ENCODE measurements at regions not wholly inside any gene's neighbourhood (a gene's known extent, or its start where the extent isn't known, plus 50 kb on each side); places are given as distances from the start of the nearest gene placed in this dataset.
A peak's percentile ranks its signal among the peaks of the same experiment; 100 is the strongest.

- H3K27me3 Mint-ChIP-seq: no peaks in the 10 kb centered on the region
- H3K9me3 Mint-ChIP-seq (ENCODE audit: low read depth): peaks cover 13% of the 10 kb centered on the region
- peaks cover 4% of the 10 kb centered on the region for H3K36me3 Mint-ChIP-seq (ENCODE audit: insufficient read depth)
- no peak overlapping the region for H3K27ac Mint-ChIP-seq
- H3K4me1 Mint-ChIP-seq (ENCODE audit: low read depth): peaks cover 11% of the 10 kb centered on the region
- DNase-seq (ENCODE audit: low spot score, unreplicated experiment): no peak
- no peak for TF ChIP-seq CTCF (IDR thresholded peaks at IDR 0.05; ENCODE audit: unreplicated experiment)
- H3K4me3 Mint-ChIP-seq (ENCODE audit: low read depth): no peak overlapping the region
These were observed 137.2 kb upstream of the EPHA6 start for GRCh38 chr3:96677156-96677555.

- no peaks in the 10 kb centered on the region for H3K27me3 Mint-ChIP-seq
- H3K4me3 Mint-ChIP-seq (ENCODE audit: low read depth): no peak overlapping the region
- H3K27ac Mint-ChIP-seq: no peak overlapping the region
- no peak for DNase-seq (ENCODE audit: low spot score, unreplicated experiment)
- peaks cover 4% of the 10 kb centered on the region for H3K36me3 Mint-ChIP-seq (ENCODE audit: insufficient read depth)
- TF ChIP-seq CTCF (IDR thresholded peaks at IDR 0.05; ENCODE audit: unreplicated experiment): no peak
- peaks cover 11% of the 10 kb centered on the region for H3K4me1 Mint-ChIP-seq (ENCODE audit: low read depth)
- peaks cover 16% of the 10 kb centered on the region for H3K9me3 Mint-ChIP-seq (ENCODE audit: low read depth)
These were observed 136.1 kb upstream of the EPHA6 start for GRCh38 chr3:96678325-96678724.

- DNase-seq (ENCODE audit: low spot score, unreplicated experiment): no peak
- Mint-ChIP-seq H3K9me3 (ENCODE audit: low read depth) (peaks cover 21% of the 10 kb centered on the region), H3K27ac (no peak overlapping the region), H3K4me3 (ENCODE audit: low read depth) (no peak overlapping the region), H3K27me3 (no peaks in the 10 kb centered on the region), H3K4me1 (ENCODE audit: low read depth) (peaks cover 4% of the 10 kb centered on the region), H3K36me3 (ENCODE audit: insufficient read depth) (no peaks in the 10 kb centered on the region)
- peak; percentile 60 for TF ChIP-seq CTCF (IDR thresholded peaks at IDR 0.05; ENCODE audit: unreplicated experiment)
These were observed 113.8 kb upstream of the EPHA6 start for GRCh38 chr3:96700322-96701315.

GRCh38 chr3:96705895-96706294 is 108.5 kb upstream of the EPHA6 start:
- Mint-ChIP-seq H3K36me3 (ENCODE audit: insufficient read depth) (no peaks in the 10 kb centered on the region), H3K27me3 (no peaks in the 10 kb centered on the region), H3K27ac (no peak overlapping the region), H3K4me3 (ENCODE audit: low read depth) (no peak overlapping the region), H3K9me3 (ENCODE audit: low read depth) (no peaks in the 10 kb centered on the region), H3K4me1 (ENCODE audit: low read depth) (peaks cover 2% of the 10 kb centered on the region)
- DNase-seq (ENCODE audit: low spot score, unreplicated experiment): no peak
- no peak for TF ChIP-seq CTCF (IDR thresholded peaks at IDR 0.05; ENCODE audit: unreplicated experiment)

- no peak for DNase-seq (ENCODE audit: low spot score, unreplicated experiment)
- no peak overlapping the region for H3K4me3 Mint-ChIP-seq (ENCODE audit: low read depth)
- no peaks in the 10 kb centered on the region for H3K9me3 Mint-ChIP-seq (ENCODE audit: low read depth)
- no peak for TF ChIP-seq CTCF (IDR thresholded peaks at IDR 0.05; ENCODE audit: unreplicated experiment)
- no peaks in the 10 kb centered on the region for H3K27me3 Mint-ChIP-seq
- H3K4me1 Mint-ChIP-seq (ENCODE audit: low read depth): no peaks in the 10 kb centered on the region
- no peaks in the 10 kb centered on the region for H3K36me3 Mint-ChIP-seq (ENCODE audit: insufficient read depth)
- no peak overlapping the region for H3K27ac Mint-ChIP-seq
These were observed 107.9 kb upstream of the EPHA6 start for GRCh38 chr3:96706509-96706908.

All from progenitor cell of endocrine pancreas (in vitro differentiated cells).